GM12875 (cell line): ENCODE measurements at regions not wholly inside any gene's neighbourhood (a gene's known extent, or its start where the extent isn't known, plus 50 kb on each side); places are given as distances from the start of the nearest gene placed in this dataset.

ENCODE experiments used
- H3K4me3 ChIP-seq: one replicate; pipeline ENCODE4 v1.5.1; 2011; ENCODE audit warnings: low read depth, low read length, control low read depth
- TF ChIP-seq, protein P1 (sequence below): IDR thresholded peaks from 2 replicates; pipeline ENCODE4 v1.5.1; 2011; ENCODE audit warnings: low read depth, mild to moderate bottlenecking, control low read depth, inconsistent platforms, low read length, moderate library complexity, borderline replicate concordance; ENCODE audit not compliant: insufficient read depth

DNA sequence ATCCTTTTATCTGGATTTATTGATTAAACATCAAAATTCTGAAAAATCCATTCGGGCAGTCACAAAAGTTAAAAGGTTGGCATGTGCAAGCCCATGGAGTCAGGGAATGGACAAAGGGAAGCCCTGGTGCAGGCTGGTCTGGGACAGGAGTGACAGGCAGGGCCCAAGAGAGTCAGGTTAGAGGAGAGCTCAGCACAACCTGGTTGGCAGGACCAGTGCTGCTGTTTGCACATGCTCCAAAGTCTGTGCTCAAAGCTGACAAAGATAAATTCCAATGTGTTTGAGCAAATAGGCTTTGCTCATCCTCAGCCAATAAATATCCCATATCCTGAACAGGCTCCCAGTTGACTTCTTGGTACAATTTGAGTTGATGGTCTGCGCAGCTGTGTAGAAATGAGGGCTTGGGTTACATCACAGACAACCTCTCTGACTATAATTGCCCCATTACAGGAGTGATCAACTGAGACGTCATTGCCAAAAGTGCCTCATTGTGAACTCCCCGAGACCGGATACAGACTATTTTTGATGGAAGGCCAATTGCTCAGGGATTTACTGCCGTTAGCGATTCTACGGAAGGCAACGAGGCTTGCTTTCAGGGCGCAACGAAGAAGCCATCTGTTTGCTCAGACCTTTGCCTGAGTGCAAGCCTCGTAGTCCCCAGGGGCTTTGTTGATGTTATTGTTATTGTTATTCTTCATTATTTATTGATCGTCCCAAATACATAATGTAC is 1008.1 kb upstream of the TENM3 start:
- TF ChIP-seq, protein P1, sequence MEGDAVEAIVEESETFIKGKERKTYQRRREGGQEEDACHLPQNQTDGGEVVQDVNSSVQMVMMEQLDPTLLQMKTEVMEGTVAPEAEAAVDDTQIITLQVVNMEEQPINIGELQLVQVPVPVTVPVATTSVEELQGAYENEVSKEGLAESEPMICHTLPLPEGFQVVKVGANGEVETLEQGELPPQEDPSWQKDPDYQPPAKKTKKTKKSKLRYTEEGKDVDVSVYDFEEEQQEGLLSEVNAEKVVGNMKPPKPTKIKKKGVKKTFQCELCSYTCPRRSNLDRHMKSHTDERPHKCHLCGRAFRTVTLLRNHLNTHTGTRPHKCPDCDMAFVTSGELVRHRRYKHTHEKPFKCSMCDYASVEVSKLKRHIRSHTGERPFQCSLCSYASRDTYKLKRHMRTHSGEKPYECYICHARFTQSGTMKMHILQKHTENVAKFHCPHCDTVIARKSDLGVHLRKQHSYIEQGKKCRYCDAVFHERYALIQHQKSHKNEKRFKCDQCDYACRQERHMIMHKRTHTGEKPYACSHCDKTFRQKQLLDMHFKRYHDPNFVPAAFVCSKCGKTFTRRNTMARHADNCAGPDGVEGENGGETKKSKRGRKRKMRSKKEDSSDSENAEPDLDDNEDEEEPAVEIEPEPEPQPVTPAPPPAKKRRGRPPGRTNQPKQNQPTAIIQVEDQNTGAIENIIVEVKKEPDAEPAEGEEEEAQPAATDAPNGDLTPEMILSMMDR = no peak
- H3K4me3 ChIP-seq = no peak overlapping the region

DNA sequence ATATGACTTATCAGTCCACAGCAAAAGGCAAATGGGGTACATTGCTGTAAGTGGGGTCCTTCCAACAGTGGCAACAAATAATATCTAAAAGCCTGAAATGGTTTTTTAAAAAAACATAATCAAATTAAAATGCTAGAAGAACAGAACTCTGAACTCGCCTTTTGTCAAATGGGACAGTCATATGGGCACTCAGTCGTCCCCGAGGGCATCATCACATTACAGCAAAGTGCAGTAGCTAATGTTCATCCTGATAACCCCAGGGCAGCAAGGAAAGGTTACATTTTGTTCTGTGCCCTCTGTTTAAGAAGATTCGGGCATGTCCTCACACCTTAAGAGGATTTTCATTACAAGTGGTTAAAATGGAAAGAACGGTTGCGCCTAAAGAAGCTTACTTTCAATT is 997.9 kb upstream of the TENM3 start:
- H3K4me3 ChIP-seq = no peak overlapping the region
- TF ChIP-seq, protein P1 = no peak

DNA sequence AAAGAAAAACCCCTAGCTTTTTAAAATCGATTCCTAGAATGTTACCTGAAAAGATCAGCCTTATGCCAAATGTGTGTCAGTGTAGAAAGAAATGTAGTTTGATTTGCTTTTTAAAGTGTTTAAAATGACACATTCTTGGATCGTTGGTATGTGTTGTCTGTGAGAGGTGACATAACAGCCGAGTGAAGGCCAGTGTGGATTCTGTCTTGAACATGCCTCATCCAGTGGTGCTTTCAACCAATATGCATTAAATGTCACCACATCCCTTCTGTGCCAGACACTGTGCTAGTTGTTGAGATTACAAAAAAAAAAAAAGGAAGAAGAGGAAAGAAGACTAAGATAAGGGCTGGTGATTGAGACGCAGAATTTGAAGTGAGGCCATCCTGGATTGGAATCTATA is 994.2 kb upstream of the TENM3 start:
- H3K4me3 ChIP-seq = no peak overlapping the region
- TF ChIP-seq, protein P1 = no peak

DNA sequence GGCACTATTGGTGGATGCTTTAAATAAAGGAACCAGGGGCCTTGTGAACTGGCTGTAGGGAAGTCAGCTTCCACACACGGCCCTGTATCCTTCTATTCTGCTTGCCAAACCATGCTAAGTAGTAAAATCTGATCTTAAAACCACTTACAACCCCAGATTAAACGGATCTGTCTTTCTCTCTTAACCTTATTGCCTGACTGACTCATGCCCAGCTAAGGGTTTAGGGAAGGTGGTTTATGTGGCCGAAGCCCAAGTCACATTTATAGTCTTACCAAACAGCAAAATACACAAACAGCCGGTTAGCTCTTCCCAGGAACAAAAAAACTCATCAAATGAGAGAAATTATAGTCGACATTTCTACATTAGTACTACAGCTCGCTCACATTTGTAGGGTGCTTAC is 988.4 kb upstream of the TENM3 start:
- TF ChIP-seq, protein P1 = no peak
- H3K4me3 ChIP-seq = no peak overlapping the region

DNA sequence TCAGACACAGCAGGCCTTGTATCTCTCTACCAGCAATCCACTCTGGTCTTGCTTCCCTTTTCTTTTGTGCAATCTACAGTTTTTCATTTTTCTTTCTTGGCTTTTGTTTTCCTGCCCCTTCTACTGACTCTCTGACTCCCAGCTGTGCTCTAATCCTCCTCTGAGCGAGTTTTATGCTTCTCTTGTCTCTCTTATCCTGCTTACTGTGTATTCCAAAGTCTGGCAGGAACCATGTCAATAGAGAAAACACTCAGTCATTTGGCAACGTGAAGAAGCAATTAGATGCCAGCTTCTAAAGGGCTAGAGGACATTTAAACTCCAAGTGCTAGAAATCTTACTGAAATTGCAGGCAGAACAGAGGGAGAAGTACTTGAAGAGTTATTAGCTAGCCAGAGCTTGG is 984.6 kb upstream of the TENM3 start:
- H3K4me3 ChIP-seq = no peak overlapping the region
- TF ChIP-seq, protein P1 = no peak

DNA sequence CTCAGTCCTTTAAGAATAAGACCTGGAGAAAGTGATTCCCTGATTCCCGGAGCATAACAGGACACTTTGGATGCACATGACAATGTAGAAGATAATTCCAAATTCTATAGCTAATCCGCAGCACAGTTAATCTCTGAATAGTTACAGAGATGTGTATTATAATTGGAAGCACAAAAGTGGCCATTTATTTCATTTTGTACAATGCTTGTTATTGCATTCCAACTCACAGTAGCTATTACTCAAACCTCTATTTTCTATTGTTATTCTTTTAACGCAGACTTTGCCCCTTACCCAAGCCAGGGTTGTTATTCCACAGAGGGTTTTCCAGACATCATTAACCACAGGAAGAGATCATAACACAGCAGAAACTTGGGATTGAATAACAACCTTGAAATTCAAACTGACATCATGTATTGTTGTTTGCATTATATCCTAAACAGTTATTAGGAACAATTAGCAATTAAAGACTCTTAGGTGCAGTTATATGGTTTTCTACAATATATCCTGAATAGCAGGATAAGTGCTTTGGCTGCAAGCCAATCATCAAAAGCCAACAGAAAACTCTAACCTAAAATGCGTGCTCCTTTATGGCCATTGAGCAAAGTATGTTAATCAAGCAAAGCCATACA is 984.0 kb upstream of the TENM3 start:
- TF ChIP-seq, protein P1 = no peak

DNA sequence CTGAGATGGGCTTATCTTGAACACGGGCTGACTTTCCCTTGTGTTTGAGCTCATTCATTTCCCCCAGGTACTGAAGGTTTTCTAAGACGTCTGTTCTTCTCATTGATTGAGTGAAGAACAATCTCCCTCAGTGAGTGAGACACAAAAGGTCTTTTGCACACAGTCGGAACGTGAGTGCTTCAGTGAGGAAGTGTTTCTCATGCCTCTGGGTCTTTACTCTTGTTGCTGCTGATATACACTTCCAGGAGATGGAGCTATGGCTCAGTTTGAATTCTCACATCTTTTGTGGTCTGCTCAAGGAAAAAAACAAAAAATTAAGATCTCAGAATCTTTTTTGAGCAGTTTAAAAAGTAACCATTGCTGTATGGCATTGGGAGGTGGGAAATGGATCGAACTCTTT is 981.9 kb upstream of the TENM3 start:
- no peak overlapping the region for H3K4me3 ChIP-seq
- TF ChIP-seq, protein P1 = no peak

More for the DNA sequence above, 984.0 kb upstream of the TENM3 start:
- no peak overlapping the region for H3K4me3 ChIP-seq
